A549 (cell line): ENCODE measurements at regions not wholly inside any gene's neighbourhood (a gene's known extent, or its start where the extent isn't known, plus 50 kb on each side); places are given as distances from the start of the nearest gene placed in this dataset.

ENCODE experiments used
- CTCF ChIP-seq: fragments of >200 bp; sonication (Bioruptor Twin); formaldehyde crosslinking; IDR thresholded peaks from 3 replicates; pipeline ENCODE4 v1.5.1; 2016
- EHF ChIP-seq: fragments of 250-450 bp; sonication (Bioruptor Pico); IDR thresholded peaks from 2 replicates; pipeline ENCODE4 v1.5.0; 2020; ENCODE audit warnings: mild to moderate bottlenecking
- ESRRA ChIP-seq: fragments of 150-350 bp; IDR thresholded peaks from 2 replicates; pipeline ENCODE4 v1.6.1; 2014; ENCODE audit warnings: mild to moderate bottlenecking, low read length, borderline replicate concordance
- NR3C1 ChIP-seq: fragments of >200 bp; sonication (Bioruptor Twin); formaldehyde crosslinking; IDR thresholded peaks from 3 replicates; pipeline ENCODE4 v1.6.1; 2017
- POLR2A ChIP-seq: IDR thresholded peaks from 2 replicates; pipeline ENCODE4 v1.6.1; 2012; ENCODE audit warnings: mild to moderate bottlenecking, low read length
- RAD21 ChIP-seq, 2 experiments: fragments of >200 bp in 1 of 2; sonication (Bioruptor Twin) in 1 of 2; formaldehyde crosslinking in 1 of 2; IDR thresholded peaks in 1 of 2; conservative IDR thresholded peaks in 1 of 2; 2 replicates in 1 of 2; 3 replicates in 1 of 2; pipeline ENCODE4 v1.6.1; 2012 to 2018; ENCODE audit warnings: inconsistent platforms in 1 of 2
- REST ChIP-seq: fragments of 200-600 bp; sonication (generic); IDR thresholded peaks from 2 replicates; pipeline ENCODE4 v1.6.1; 2016; ENCODE audit warnings: antibody characterized with exemption, mild to moderate bottlenecking, moderate library complexity
- RNF2 ChIP-seq: fragments of 200-600 bp; sonication (generic); IDR thresholded peaks from 2 replicates; pipeline ENCODE4 v1.6.1; 2016; ENCODE audit warnings: low read depth, mild to moderate bottlenecking, antibody characterized with exemption, moderate library complexity, borderline replicate concordance
- SMC3 ChIP-seq: fragments of >200 bp; sonication (Bioruptor Twin); formaldehyde crosslinking; IDR thresholded peaks from 3 replicates; pipeline ENCODE4 v1.6.1; 2018; ENCODE audit warnings: inconsistent platforms

- TF ChIP-seq CTCF (no peak), REST (no peak), NR3C1 (no peak), RAD21 (conservative IDR thresholded peaks at IDR 0.05 in 1 of 2, IDR thresholded peaks at IDR 0.05 in 1 of 2) (no peak), ESRRA (no peak), EHF (CRISPR knock-in tag) (no peak), POLR2A (no peak), SMC3 (no peak), RNF2 (no peak)
Observed at GRCh38 chr5:174342696-174343095, 297.2 kb downstream of the NSG2 start.
